ENCODE measurements at regions not wholly inside any gene's neighbourhood (a gene's known extent, or its start where the extent isn't known, plus 50 kb on each side); places are given as distances from the start of the nearest gene placed in this dataset.

DNA sequence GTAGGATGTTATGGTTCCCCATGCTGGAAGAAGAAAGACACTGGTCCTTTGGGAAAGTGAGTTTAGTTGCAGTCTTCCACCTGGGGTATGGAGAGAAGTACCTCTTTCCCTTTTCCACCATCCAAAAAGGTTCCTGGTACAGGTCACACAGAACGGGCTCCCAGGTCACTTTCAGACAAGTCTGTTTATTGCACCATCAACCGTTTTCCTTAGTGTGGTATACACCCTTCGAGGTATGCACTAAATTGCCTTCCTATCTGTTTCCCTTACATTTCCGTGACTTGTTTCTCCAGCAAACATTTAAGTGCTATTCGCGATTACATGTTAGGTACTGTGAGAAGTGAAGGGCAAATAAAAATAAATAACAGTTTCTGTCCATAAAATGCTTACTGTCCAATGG, 185.1 kb downstream of the ARL4A start:
- TF ChIP-seq CTCF (conservative IDR thresholded peaks at IDR 0.05 in 1 of 2, IDR thresholded peaks at IDR 0.05 in 1 of 2; ENCODE audit: extremely low read depth in 1 of 2, insufficient read depth in 1 of 2, low read depth in 1 of 2, low read length in 2 of 2) (no peak), EZH2 (IDR thresholded peaks at IDR 0.05; ENCODE audit: borderline replicate concordance, low read length) (no peak)
